ENCODE measurements at regions not wholly inside any gene's neighbourhood (a gene's known extent, or its start where the extent isn't known, plus 50 kb on each side); places are given as distances from the start of the nearest gene placed in this dataset.
"Not testable (repeated sequence)": the region's sequence is repeated elsewhere in the genome, so short reads cannot be mapped to it uniquely, and the experiment has no call there.

DNA sequence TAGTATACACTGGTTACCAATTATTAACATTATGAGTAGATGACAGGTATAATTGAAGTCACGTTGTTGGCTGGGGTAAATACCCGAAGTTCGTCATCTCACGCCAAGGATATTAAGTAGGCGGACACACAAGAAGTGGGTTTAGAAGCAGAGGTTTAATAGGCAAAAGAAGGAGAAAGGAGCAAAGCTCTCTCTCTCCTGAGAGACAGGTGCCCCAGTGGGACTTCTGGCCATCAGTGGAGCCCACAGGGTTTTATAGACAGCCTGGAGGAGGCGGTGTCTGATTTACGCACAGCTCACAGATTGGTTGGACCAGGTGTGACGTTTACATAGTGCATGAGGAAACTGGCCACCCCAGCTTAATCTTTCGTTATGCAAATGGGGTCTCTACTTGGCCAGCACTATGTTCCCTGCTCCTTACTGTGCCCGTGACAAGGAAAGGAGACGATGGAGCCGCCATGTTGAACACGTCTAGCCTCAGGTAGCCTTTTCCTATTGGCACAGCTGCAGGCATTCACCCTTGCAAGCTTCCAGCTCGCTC, 128.8 kb upstream of the KYNU start:
- Mint-ChIP-seq H3K27ac (no peak overlapping the region), H3K4me3 (no peak overlapping the region), H3K9me3 (ENCODE audit: low read depth) (peaks cover 3% of the 10 kb centered on the region), H3K4me1 (no peaks in the 10 kb centered on the region), H3K27me3 (no peaks in the 10 kb centered on the region), H3K36me3 (no peaks in the 10 kb centered on the region)
- CTCF ChIA-PET = no interaction called here
- ATAC-seq (no peak), DNase-seq (no peak)

DNA sequence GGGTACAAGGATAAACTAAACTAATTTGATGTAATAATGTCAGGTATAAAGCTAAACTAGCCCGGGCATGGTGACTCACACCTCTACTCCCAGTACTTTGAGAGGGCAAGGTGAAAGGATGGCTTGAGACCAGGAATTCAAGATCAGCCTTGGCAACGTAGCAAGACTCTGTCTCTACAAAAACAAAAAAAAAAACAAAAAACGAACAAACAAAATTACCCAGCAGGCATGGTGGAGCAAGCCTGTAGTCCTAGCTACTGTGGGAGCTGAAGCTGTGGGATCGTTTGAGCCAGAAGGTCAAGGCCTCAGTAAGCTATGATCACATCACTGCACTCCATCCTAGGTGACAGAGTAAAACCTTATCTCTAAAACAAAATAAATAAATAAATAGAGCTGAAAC, 131.8 kb upstream of the KYNU start:
- Mint-ChIP-seq H3K9me3 (ENCODE audit: low read depth) (peaks cover 3% of the 10 kb centered on the region), H3K4me3 (no peak overlapping the region), H3K27ac (no peak overlapping the region), H3K27me3 (no peaks in the 10 kb centered on the region), H3K36me3 (no peaks in the 10 kb centered on the region), H3K4me1 (no peaks in the 10 kb centered on the region)
- ATAC-seq = no peak
- no peak for DNase-seq
- CTCF ChIA-PET = no interaction called here

- no peak overlapping the region for H3K27ac Mint-ChIP-seq
- ATAC-seq (no peak), DNase-seq (no peak)
- CTCF ChIA-PET = no interaction called here
- H3K4me3 Mint-ChIP-seq = no peak overlapping the region
- no peaks in the 10 kb centered on the region for H3K36me3 Mint-ChIP-seq
- H3K9me3 Mint-ChIP-seq (ENCODE audit: low read depth) = peaks cover 3% of the 10 kb centered on the region
- H3K27me3 Mint-ChIP-seq = no peaks in the 10 kb centered on the region
- no peaks in the 10 kb centered on the region for H3K4me1 Mint-ChIP-seq
These were observed 134.9 kb upstream of the KYNU start for GRCh38 chr2:142742371-142743214.

DNA sequence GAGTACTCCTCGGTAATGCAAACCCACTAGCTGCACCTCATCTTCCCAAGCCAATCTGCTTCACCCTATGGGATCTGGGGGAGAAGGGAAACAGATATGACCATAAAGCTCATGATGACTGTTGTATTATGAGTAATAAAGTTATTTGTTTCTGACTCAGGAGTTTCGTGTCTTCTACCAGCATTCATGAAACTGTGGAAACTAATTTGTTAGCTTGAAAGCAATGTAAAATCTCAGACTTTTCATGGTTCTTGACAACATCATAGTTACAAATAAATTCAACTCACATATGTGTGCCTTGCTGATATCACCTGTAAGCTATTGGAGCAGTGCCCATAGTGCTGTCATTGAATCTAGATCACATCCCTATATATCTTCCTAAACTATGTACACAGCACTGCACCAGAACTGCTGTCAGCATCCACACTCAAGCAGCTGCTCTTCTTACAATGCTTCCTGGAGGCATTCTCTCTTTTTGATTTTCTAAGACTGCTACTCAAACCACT, 135.6 kb upstream of the KYNU start:
- CTCF ChIA-PET = no interaction called here
- Mint-ChIP-seq H3K4me1 (no peaks in the 10 kb centered on the region), H3K9me3 (ENCODE audit: low read depth) (peaks cover 3% of the 10 kb centered on the region), H3K27me3 (no peaks in the 10 kb centered on the region), H3K27ac (no peak overlapping the region), H3K4me3 (no peak overlapping the region), H3K36me3 (no peaks in the 10 kb centered on the region)
- DNase-seq = no peak
- ATAC-seq = no peak

GRCh38 chr2:142734770-142735169, 142.7 kb upstream of the KYNU start:
- CTCF ChIA-PET = no interaction called here
- Mint-ChIP-seq H3K9me3 (ENCODE audit: low read depth) (no peaks in the 10 kb centered on the region), H3K27me3 (no peaks in the 10 kb centered on the region), H3K27ac (no peak overlapping the region), H3K36me3 (no peaks in the 10 kb centered on the region), H3K4me1 (no peaks in the 10 kb centered on the region), H3K4me3 (no peak overlapping the region)
- DNase-seq (no peak), ATAC-seq (no peak)

DNA sequence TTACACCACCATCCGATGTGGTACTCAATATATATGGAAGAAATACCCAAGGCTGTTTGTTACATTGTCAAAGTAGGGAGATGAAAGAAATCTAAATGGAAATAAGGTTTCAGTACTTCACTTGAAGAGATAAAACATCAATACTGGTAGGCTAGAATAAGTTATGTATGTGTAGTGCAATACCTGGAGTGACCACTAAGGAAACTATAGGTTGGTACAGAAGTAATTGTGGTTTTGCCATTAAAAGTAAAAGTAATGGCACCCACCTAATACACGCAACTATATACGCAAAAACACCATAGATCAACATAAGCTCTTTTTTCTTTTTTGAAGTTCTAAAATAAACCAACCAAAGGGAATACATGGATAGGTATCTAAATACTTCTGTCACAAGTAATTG, 143.2 kb upstream of the KYNU start:
- DNase-seq (no peak), ATAC-seq (no peak)
- Mint-ChIP-seq H3K9me3 (ENCODE audit: low read depth) (no peaks in the 10 kb centered on the region), H3K27ac (no peak overlapping the region), H3K4me1 (no peaks in the 10 kb centered on the region), H3K27me3 (no peaks in the 10 kb centered on the region), H3K36me3 (no peaks in the 10 kb centered on the region), H3K4me3 (no peak overlapping the region)
- CTCF ChIA-PET = no interaction called here

GRCh38 chr2:142729814-142730213, 147.7 kb upstream of the KYNU start:
- H3K27ac Mint-ChIP-seq; H3K4me1 Mint-ChIP-seq; H3K4me3 Mint-ChIP-seq; H3K9me3 Mint-ChIP-seq (ENCODE audit: low read depth); H3K36me3 Mint-ChIP-seq; ATAC-seq; DNase-seq; CTCF ChIA-PET; H3K27me3 Mint-ChIP-seq: not testable (repeated sequence)

- CTCF ChIA-PET; H3K27ac Mint-ChIP-seq; H3K9me3 Mint-ChIP-seq (ENCODE audit: low read depth); H3K36me3 Mint-ChIP-seq; DNase-seq; H3K27me3 Mint-ChIP-seq; H3K4me1 Mint-ChIP-seq; ATAC-seq; H3K4me3 Mint-ChIP-seq: not testable (repeated sequence)
These were observed 149.5 kb upstream of the KYNU start for GRCh38 chr2:142727821-142728478.

DNA sequence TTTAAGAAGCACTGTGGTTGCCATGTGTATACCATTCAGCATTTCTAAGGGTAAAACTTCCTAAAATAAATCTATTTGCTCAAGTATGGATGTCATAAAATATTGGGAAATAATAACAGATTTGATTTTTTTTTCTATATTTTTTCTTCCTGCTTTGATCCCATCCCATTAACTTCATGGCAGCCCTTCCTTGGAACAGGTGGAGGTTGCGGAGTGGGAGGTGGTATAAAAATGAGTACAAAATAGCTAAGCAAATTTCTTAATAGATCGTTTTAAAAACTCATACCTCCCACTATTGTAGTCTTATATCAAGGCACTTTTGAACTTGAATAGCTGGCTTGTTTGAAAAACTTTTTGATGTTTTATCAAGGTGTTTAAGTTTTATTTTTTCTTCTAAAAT, 152.1 kb upstream of the KYNU start:
- Mint-ChIP-seq H3K4me1 (no peaks in the 10 kb centered on the region), H3K4me3 (no peak overlapping the region)
- no peak for ATAC-seq

GRCh38 chr2:142724713-142725349, 152.6 kb upstream of the KYNU start:
- DNase-seq = no peak
- Mint-ChIP-seq H3K27ac (no peak overlapping the region), H3K4me3 (no peak overlapping the region), H3K27me3 (no peaks in the 10 kb centered on the region), H3K9me3 (ENCODE audit: low read depth) (no peaks in the 10 kb centered on the region), H3K36me3 (no peaks in the 10 kb centered on the region), H3K4me1 (no peaks in the 10 kb centered on the region)
- CTCF ChIA-PET = no interaction called here
- ATAC-seq = no peak

More for the DNA sequence above, 152.1 kb upstream of the KYNU start:
- Mint-ChIP-seq H3K27ac (no peak overlapping the region), H3K36me3 (no peaks in the 10 kb centered on the region), H3K27me3 (no peaks in the 10 kb centered on the region), H3K9me3 (ENCODE audit: low read depth) (no peaks in the 10 kb centered on the region)
- CTCF ChIA-PET = no interaction called here
- no peak for DNase-seq

DNA sequence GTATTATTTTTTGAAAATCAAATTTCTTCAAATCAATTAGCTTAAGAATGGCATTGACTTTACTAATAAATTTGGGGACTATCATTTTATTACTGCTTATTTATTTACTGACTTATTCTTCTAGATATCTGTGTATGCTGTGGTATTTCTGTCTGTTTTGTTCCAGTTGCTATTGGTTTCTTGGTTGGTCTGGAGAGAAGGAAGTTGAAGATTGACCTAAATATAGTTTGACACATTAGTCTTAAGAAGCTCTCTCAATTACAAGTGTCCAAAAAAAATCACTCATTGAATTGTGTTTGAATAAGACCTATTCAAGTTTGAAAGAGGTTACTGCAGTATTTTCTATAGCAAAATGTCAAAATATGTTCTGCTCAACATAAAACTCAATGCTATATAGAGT, 153.3 kb upstream of the KYNU start:
- no peaks in the 10 kb centered on the region for H3K36me3 Mint-ChIP-seq
- DNase-seq (no peak), ATAC-seq (no peak)
- no peaks in the 10 kb centered on the region for H3K4me1 Mint-ChIP-seq
- CTCF ChIA-PET = no interaction called here
- H3K4me3 Mint-ChIP-seq = no peak overlapping the region
- no peaks in the 10 kb centered on the region for H3K27me3 Mint-ChIP-seq
- no peak overlapping the region for H3K27ac Mint-ChIP-seq
- no peaks in the 10 kb centered on the region for H3K9me3 Mint-ChIP-seq (ENCODE audit: low read depth)

DNA sequence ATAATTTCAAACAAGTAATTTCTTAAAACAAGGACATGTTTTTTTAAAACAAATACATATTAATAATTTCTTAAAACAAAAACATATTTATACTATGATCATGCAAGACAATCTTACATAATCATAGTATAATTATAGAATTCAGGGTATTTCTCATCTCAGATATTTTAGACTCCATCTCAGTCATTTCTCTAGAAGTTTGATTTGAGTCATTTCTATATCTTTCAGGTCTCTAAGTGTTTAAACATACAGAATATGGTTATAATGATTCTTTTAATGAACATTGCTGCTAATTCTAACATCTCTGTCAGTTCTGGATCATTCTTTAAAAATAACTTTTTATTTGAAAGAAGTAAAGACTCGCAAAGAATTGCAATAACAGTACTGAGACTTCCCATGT, 154.2 kb upstream of the KYNU start:
- no peaks in the 10 kb centered on the region for H3K4me1 Mint-ChIP-seq
- CTCF ChIA-PET = no interaction called here
- DNase-seq = no peak
- no peaks in the 10 kb centered on the region for H3K36me3 Mint-ChIP-seq
- H3K4me3 Mint-ChIP-seq = no peak overlapping the region
- no peak for ATAC-seq
- peaks cover 2% of the 10 kb centered on the region for H3K9me3 Mint-ChIP-seq (ENCODE audit: low read depth)
- H3K27ac Mint-ChIP-seq = no peak overlapping the region
- H3K27me3 Mint-ChIP-seq = no peaks in the 10 kb centered on the region

- no peaks in the 10 kb centered on the region for H3K36me3 Mint-ChIP-seq
- peaks cover 2% of the 10 kb centered on the region for H3K9me3 Mint-ChIP-seq (ENCODE audit: low read depth)
- H3K27me3 Mint-ChIP-seq = no peaks in the 10 kb centered on the region
- no peak for ATAC-seq
- CTCF ChIA-PET = no interaction called here
- H3K27ac Mint-ChIP-seq = no peak overlapping the region
- no peaks in the 10 kb centered on the region for H3K4me1 Mint-ChIP-seq
- no peak for DNase-seq
- no peak overlapping the region for H3K4me3 Mint-ChIP-seq
These were observed 154.9 kb upstream of the KYNU start for GRCh38 chr2:142722569-142722968.

DNA sequence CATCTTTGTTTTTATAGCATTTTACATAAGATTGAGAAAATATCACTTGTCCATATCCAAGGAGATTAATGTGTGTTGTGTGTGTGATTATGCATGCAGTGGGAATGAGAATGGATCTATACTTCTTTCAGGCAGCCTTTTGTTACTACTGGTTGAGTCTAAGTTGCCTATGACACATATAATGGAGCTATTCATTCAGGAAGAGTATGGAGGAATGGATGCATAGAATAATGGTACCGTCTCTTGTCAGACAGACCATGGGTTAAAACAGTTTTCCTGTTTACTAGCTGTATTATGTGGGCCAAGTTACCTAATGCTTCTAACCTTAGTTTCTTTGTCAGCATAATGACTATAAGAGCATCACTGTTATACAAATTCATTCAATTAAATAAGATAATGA, 155.4 kb upstream of the KYNU start:
- CTCF ChIA-PET = no interaction called here
- no peak overlapping the region for H3K27ac Mint-ChIP-seq
- ATAC-seq (no peak), DNase-seq (no peak)
- H3K27me3 Mint-ChIP-seq = no peaks in the 10 kb centered on the region
- no peaks in the 10 kb centered on the region for H3K4me1 Mint-ChIP-seq
- H3K4me3 Mint-ChIP-seq = no peak overlapping the region
- no peaks in the 10 kb centered on the region for H3K36me3 Mint-ChIP-seq
- peaks cover 2% of the 10 kb centered on the region for H3K9me3 Mint-ChIP-seq (ENCODE audit: low read depth)

Measured in activated CD8-positive, alpha-beta memory T cell treated with anti-CD3 and anti-CD28 coated beads, Interleukin-2, amount 10 ng/mL, durations not matched to agents 7 days and 5 days (primary cell).